IMR-90 (cell line): ENCODE measurements at regions not wholly inside any gene's neighbourhood (a gene's known extent, or its start where the extent isn't known, plus 50 kb on each side); places are given as distances from the start of the nearest gene placed in this dataset.

ENCODE experiments used
- ATAC-seq: fragments of 200-7000 bp; cut with Tn5 transposase; 2 replicates; pipeline ENCODE4 v1.9.1; 2020; ENCODE audit warnings: low read depth, mild to moderate bottlenecking, moderate library complexity
- BruUV-seq: library from RNA; stranded (reverse); fragments of 400-500 nt; replicated peaks from 2 replicates; lab custom pipeline; 2021; lab: Mats Ljungman, UMichigan
- CTCF ChIA-PET: fragments of 300-600 bp; formaldehyde crosslinking; extraction: SDS; loops from one replicate; lab custom pipeline; 2021; ENCODE audit warnings: antibody characterized with exemption; lab: Yijun Ruan, JAX
- POLR2A ChIA-PET: fragments of 300-600 bp; sonication (Branson Sonifier 250); formaldehyde crosslinking; loops from one replicate; lab custom pipeline; 2022; ENCODE audit warnings: antibody characterized with exemption; ENCODE audit not compliant: unreplicated experiment; lab: Charles Lee
- DNase-seq: peaks from one replicate; pipeline ENCODE4 v3.0.0; 2013
- H2AFZ ChIP-seq: replicated peaks from 2 replicates; pipeline ENCODE3; 2013; ENCODE audit warnings: low read length, mild to moderate bottlenecking; ENCODE audit not compliant: poor library complexity
- H2AK5ac ChIP-seq: 2 replicates; pipeline ENCODE4 v1.6.1; 2013; ENCODE audit warnings: low read depth, low read length, inconsistent platforms
- H2AK9ac ChIP-seq: replicated peaks from 2 replicates; pipeline ENCODE3; 2013; ENCODE audit warnings: mild to moderate bottlenecking, low read depth, low read length, moderate library complexity; ENCODE audit not compliant: poor library complexity
- H2BK120ac ChIP-seq: 2 replicates; pipeline ENCODE4 v1.6.1; 2013; ENCODE audit warnings: low read depth, low read length, inconsistent platforms
- H2BK15ac ChIP-seq: 3 replicates; pipeline ENCODE4 v1.6.1; 2013; ENCODE audit warnings: low read depth, low read length, inconsistent platforms
- H2BK20ac ChIP-seq: 2 replicates; pipeline ENCODE4 v1.6.1; 2013; ENCODE audit warnings: low read depth, mild to moderate bottlenecking, inconsistent platforms, low read length, moderate library complexity
- H2BK5ac ChIP-seq: 2 replicates; pipeline ENCODE4 v1.6.1; 2013; ENCODE audit warnings: mild to moderate bottlenecking, low read depth, low read length, inconsistent platforms; ENCODE audit not compliant: poor library complexity, severe bottlenecking
- H3K14ac ChIP-seq: replicated peaks from 2 replicates; pipeline ENCODE4 v1.6.1; 2013; ENCODE audit warnings: low read depth, low read length, inconsistent platforms
- H3K18ac ChIP-seq: 2 replicates; pipeline ENCODE4 v1.6.1; 2013; ENCODE audit warnings: low read depth, low read length, control low read depth
- H3K23ac ChIP-seq: 2 replicates; pipeline ENCODE4 v1.6.1; 2013; ENCODE audit warnings: low read depth, low read length, inconsistent platforms
- H3K27ac ChIP-seq: 2 replicates; pipeline ENCODE4 v1.5.1; 2013; ENCODE audit warnings: mild to moderate bottlenecking, control low read depth, low read length; ENCODE audit not compliant: insufficient read depth
- H3K27me3 ChIP-seq: 2 replicates; pipeline ENCODE4 v1.6.1; 2013; ENCODE audit warnings: low read length; ENCODE audit not compliant: control insufficient read depth, insufficient read depth
- H3K36me3 ChIP-seq: 2 replicates; pipeline ENCODE4 v1.6.1; 2013; ENCODE audit warnings: low read length, mixed read lengths; ENCODE audit not compliant: control insufficient read depth, insufficient read depth
- H3K4ac ChIP-seq: 2 replicates; pipeline ENCODE4 v1.6.1; 2013; ENCODE audit warnings: low read depth, low read length, inconsistent platforms
- H3K4me1 ChIP-seq: 2 replicates; pipeline ENCODE4 v1.6.1; 2013; ENCODE audit warnings: low read length, mixed read lengths; ENCODE audit not compliant: control insufficient read depth, insufficient read depth
- H3K4me2 ChIP-seq: 2 replicates; pipeline ENCODE4 v1.6.1; 2013; ENCODE audit warnings: low read depth, mild to moderate bottlenecking, control low read depth, low read length, moderate library complexity
- H3K4me3 ChIP-seq: 2 replicates; pipeline ENCODE4 v1.5.1; 2013; ENCODE audit warnings: low read depth, mild to moderate bottlenecking, control low read depth, low read length, moderate library complexity; ENCODE audit not compliant: insufficient read depth
- H3K56ac ChIP-seq: 2 replicates; pipeline ENCODE4 v1.6.1; 2013; ENCODE audit warnings: low read length, inconsistent platforms; ENCODE audit not compliant: insufficient read depth; ENCODE audit errors: extremely low read depth
- H3K79me1 ChIP-seq, 2 experiments: 2 replicates each; pipeline ENCODE4 v1.6.1; 2013; ENCODE audit warnings: low read length in 2 of 2, inconsistent platforms in 1 of 2, low read depth in 1 of 2
- H3K9ac ChIP-seq: 2 replicates; pipeline ENCODE4 v1.6.1; 2013; ENCODE audit warnings: low read depth, low read length, control low read depth
- H3K9me1 ChIP-seq: 2 replicates; pipeline ENCODE4 v1.6.1; 2013; ENCODE audit warnings: low read length, inconsistent platforms; ENCODE audit not compliant: insufficient read depth
- H3K9me3 ChIP-seq: 2 replicates; pipeline ENCODE4 v1.6.1; 2013; ENCODE audit warnings: low read length; ENCODE audit not compliant: control insufficient read depth, insufficient read depth
- H4K20me1 ChIP-seq: 2 replicates; pipeline ENCODE4 v1.6.1; 2013; ENCODE audit warnings: low read length, inconsistent platforms; ENCODE audit not compliant: insufficient read depth
- H4K5ac ChIP-seq: 2 replicates; pipeline ENCODE4 v1.6.1; 2013; ENCODE audit warnings: mild to moderate bottlenecking, low read depth, low read length, control low read depth
- H4K8ac ChIP-seq, 2 experiments: 2 replicates each; pipeline ENCODE4 v1.6.1; 2013; ENCODE audit warnings: low read depth in 2 of 2, low read length in 2 of 2, control low read depth in 1 of 2, inconsistent platforms in 1 of 2
- H4K91ac ChIP-seq: 2 replicates; pipeline ENCODE4 v1.6.1; 2013; ENCODE audit warnings: low read depth, low read length, inconsistent platforms; ENCODE audit not compliant: insufficient read depth
- BHLHE40 ChIP-seq: fragments of 150-350 bp; IDR thresholded peaks from 2 replicates; pipeline ENCODE4 v1.6.1; 2016; ENCODE audit warnings: mild to moderate bottlenecking, low read depth, low read length
- CEBPB ChIP-seq: IDR thresholded peaks from 2 replicates; pipeline ENCODE4 v1.6.1; 2012; ENCODE audit warnings: low read depth, low read length, improper control_type of control experiment
- CHD1 ChIP-seq: IDR thresholded peaks from 2 replicates; pipeline ENCODE4 v1.6.1; 2012; ENCODE audit warnings: low read depth, low read length, improper control_type of control experiment
- MAZ ChIP-seq: IDR thresholded peaks from 2 replicates; pipeline ENCODE4 v1.6.1; 2012; ENCODE audit warnings: low read depth, mild to moderate bottlenecking, low read length, improper control_type of control experiment, moderate library complexity, borderline replicate concordance
- MXI1 ChIP-seq: IDR thresholded peaks from 2 replicates; pipeline ENCODE4 v1.6.1; 2012; ENCODE audit warnings: low read depth, mild to moderate bottlenecking, low read length, moderate library complexity, borderline replicate concordance
- NFE2L2 ChIP-seq: fragments of 150-350 bp; IDR thresholded peaks from 2 replicates; pipeline ENCODE4 v1.6.1; 2016; ENCODE audit warnings: low read depth, mild to moderate bottlenecking, low read length
- POLR2A ChIP-seq: IDR thresholded peaks from 2 replicates; pipeline ENCODE4 v1.6.1; 2012; ENCODE audit warnings: mild to moderate bottlenecking, low read depth, low read length
- RAD21 ChIP-seq: IDR thresholded peaks from 2 replicates; pipeline ENCODE4 v1.6.1; 2012; ENCODE audit warnings: low read length, improper control_type of control experiment
- RCOR1 ChIP-seq: IDR thresholded peaks from 2 replicates; pipeline ENCODE4 v1.6.1; 2012; ENCODE audit warnings: mild to moderate bottlenecking, low read length, improper control_type of control experiment; ENCODE audit not compliant: insufficient replicate concordance
- RFX5 ChIP-seq: IDR thresholded peaks from 2 replicates; pipeline ENCODE4 v1.8.0; 2012; ENCODE audit warnings: low read depth, mild to moderate bottlenecking, low read length, moderate library complexity
- SMC3 ChIP-seq: fragments of 150-350 bp; IDR thresholded peaks from 2 replicates; pipeline ENCODE4 v1.6.1; 2016; ENCODE audit warnings: low read depth, mild to moderate bottlenecking, antibody characterized with exemption, low read length, moderate library complexity
- dilution Hi-C: fragments of 300-500 bp; cut with HindIII; formaldehyde crosslinking; loops from one replicate; pipeline ENCODE4 v1.14.3; 2018; ENCODE audit warnings: low sequenced_read_pairs; ENCODE audit not compliant: unreplicated experiment
- in situ Hi-C: fragments of 300-500 bp; cut with MboI; formaldehyde crosslinking; loops from 3 replicates; pipeline ENCODE4 v1.14.3; 2019; ENCODE audit warnings: low sequenced_read_pairs, inconsistent platforms, mixed read lengths
- intact Hi-C: fragments of 100-400 bp; cut with micrococcal nuclease; formaldehyde crosslinking; loops from 2 replicates; pipeline ENCODE4 v1.10.0; 2022
- TF ChIP-seq, protein P1 (sequence below): fragments of 150-350 bp; IDR thresholded peaks from 2 replicates; pipeline ENCODE4 v1.6.1; 2016; ENCODE audit warnings: low read depth, mild to moderate bottlenecking, low read length, moderate library complexity, borderline replicate concordance
- TF ChIP-seq, protein P2 (sequence below): fragments of 150-350 bp; IDR thresholded peaks from 2 replicates; pipeline ENCODE4 v1.6.1; 2017; ENCODE audit warnings: mild to moderate bottlenecking, antibody characterized with exemption, low read length, low read depth

DNA sequence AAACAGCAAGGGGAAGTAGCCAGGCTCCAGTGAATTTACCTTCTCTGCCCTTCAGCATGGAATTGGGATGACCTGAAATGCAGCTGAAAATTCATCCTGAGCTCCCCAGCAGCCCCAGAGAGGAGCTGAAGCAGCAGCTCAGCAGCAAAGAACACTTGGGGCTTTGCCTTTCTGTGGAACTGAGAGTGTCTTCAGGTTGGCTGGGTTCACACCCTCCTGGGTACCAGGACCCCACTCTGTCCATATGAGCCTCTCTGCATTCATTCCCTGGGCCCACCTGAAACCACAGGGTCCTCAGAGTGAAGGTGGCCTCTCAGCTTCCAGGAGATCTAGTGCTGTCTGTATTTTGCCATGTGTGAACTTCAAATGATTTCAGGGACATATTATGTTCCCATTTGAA lies 429.2 kb downstream of the MN1 start:
- H3K4me2 ChIP-seq: no peak overlapping the region
- no peak overlapping the region for H2BK120ac ChIP-seq
- no peak overlapping the region for H4K8ac ChIP-seq
- BruUV-seq: no TSS peak
- no peaks in the 10 kb centered on the region for H3K36me3 ChIP-seq
- POLR2A ChIA-PET: no interaction called here
- no peaks in the 10 kb centered on the region for H4K20me1 ChIP-seq
- no peak overlapping the region for H3K23ac ChIP-seq
- H3K79me1 ChIP-seq: no peaks in the 10 kb centered on the region
- H2BK15ac ChIP-seq: no peak overlapping the region
- no peak overlapping the region for H3K14ac ChIP-seq
- H2AK5ac ChIP-seq: no peak overlapping the region
- H3K4me3 ChIP-seq: no peak overlapping the region
- H2AFZ ChIP-seq: no peak overlapping the region
- H2BK20ac ChIP-seq: no peak overlapping the region
- H3K27ac ChIP-seq: no peak overlapping the region
- intact Hi-C loops (no loop called here), in situ Hi-C loops (no loop called here), dilution Hi-C loops (no loop called here)
- no peaks in the 10 kb centered on the region for H3K9me3 ChIP-seq
- H3K9ac ChIP-seq: no peak overlapping the region
- peaks cover 28% of the 10 kb centered on the region for H3K27me3 ChIP-seq
- DNase-seq: no peak
- no peak overlapping the region for H2AK9ac ChIP-seq
- CTCF ChIA-PET: no interaction called here
- no peaks in the 10 kb centered on the region for H3K9me1 ChIP-seq
- H3K4ac ChIP-seq: no peak overlapping the region
- H3K4me1 ChIP-seq: no peaks in the 10 kb centered on the region
- H3K18ac ChIP-seq: no peak overlapping the region
- no peak overlapping the region for H4K91ac ChIP-seq
- no peak overlapping the region for H4K5ac ChIP-seq
- no peak overlapping the region for H3K56ac ChIP-seq
- ATAC-seq: no peak
- no peak overlapping the region for H2BK5ac ChIP-seq
- no peak for TF ChIP-seq CEBPB
- no peak for TF ChIP-seq POLR2A
- TF ChIP-seq RCOR1: no peak
- no peak for TF ChIP-seq BHLHE40
- no peak for TF ChIP-seq RFX5
- TF ChIP-seq MAZ: no peak
- TF ChIP-seq MXI1: no peak
- no peak for TF ChIP-seq CHD1
- TF ChIP-seq NFE2L2: no peak
- TF ChIP-seq, protein P1, sequence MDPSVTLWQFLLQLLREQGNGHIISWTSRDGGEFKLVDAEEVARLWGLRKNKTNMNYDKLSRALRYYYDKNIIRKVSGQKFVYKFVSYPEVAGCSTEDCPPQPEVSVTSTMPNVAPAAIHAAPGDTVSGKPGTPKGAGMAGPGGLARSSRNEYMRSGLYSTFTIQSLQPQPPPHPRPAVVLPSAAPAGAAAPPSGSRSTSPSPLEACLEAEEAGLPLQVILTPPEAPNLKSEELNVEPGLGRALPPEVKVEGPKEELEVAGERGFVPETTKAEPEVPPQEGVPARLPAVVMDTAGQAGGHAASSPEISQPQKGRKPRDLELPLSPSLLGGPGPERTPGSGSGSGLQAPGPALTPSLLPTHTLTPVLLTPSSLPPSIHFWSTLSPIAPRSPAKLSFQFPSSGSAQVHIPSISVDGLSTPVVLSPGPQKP: no peak
- TF ChIP-seq, protein P2, sequence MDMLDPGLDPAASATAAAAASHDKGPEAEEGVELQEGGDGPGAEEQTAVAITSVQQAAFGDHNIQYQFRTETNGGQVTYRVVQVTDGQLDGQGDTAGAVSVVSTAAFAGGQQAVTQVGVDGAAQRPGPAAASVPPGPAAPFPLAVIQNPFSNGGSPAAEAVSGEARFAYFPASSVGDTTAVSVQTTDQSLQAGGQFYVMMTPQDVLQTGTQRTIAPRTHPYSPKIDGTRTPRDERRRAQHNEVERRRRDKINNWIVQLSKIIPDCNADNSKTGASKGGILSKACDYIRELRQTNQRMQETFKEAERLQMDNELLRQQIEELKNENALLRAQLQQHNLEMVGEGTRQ: no peak
- no peak for TF ChIP-seq RAD21
- no peak for TF ChIP-seq SMC3
